ENCODE measurements at regions not wholly inside any gene's neighbourhood (a gene's known extent, or its start where the extent isn't known, plus 50 kb on each side); places are given as distances from the start of the nearest gene placed in this dataset.

GRCh38 chr12:123083661-123084571, 67.0 kb downstream of the PITPNM2 start:
- no peak for DNase-seq
- intact Hi-C loops (cut with DNase I) = no loop called here
- no peaks in the 10 kb centered on the region for H3K9me3 ChIP-seq
- no peak for TF ChIP-seq CTCF (IDR thresholded peaks at IDR 0.05)
- H3K27me3 ChIP-seq = no peaks in the 10 kb centered on the region
- ATAC-seq = no peak
- no peaks in the 10 kb centered on the region for H3K36me3 ChIP-seq
- no peak overlapping the region for H3K27ac ChIP-seq
- no peak overlapping the region for H3K4me3 ChIP-seq
- peaks cover 7% of the 10 kb centered on the region for H3K4me1 ChIP-seq

GRCh38 chr12:123080634-123081033, 70.3 kb downstream of the PITPNM2 start:
- Histone ChIP-seq H3K4me3 (no peak overlapping the region), H3K27ac (no peak overlapping the region), H3K27me3 (no peaks in the 10 kb centered on the region), H3K4me1 (peaks cover 19% of the 10 kb centered on the region), H3K36me3 (no peaks in the 10 kb centered on the region), H3K9me3 (no peaks in the 10 kb centered on the region)
- DNase-seq (no peak), ATAC-seq (no peak)
- intact Hi-C loops (cut with DNase I) = no loop called here
- no peak for TF ChIP-seq CTCF (IDR thresholded peaks at IDR 0.05)

GRCh38 chr12:123078531-123079155, 72.2 kb downstream of the PITPNM2 start:
- H3K4me1 ChIP-seq = peaks cover 15% of the 10 kb centered on the region
- ATAC-seq (no peak), DNase-seq (no peak)
- no peak overlapping the region for H3K4me3 ChIP-seq
- no peaks in the 10 kb centered on the region for H3K36me3 ChIP-seq
- intact Hi-C loops (cut with DNase I) = no loop called here
- H3K27ac ChIP-seq = no peak overlapping the region
- no peak for TF ChIP-seq CTCF (IDR thresholded peaks at IDR 0.05)
- H3K9me3 ChIP-seq = no peaks in the 10 kb centered on the region
- H3K27me3 ChIP-seq = no peaks in the 10 kb centered on the region

GRCh38 chr12:123078120-123078465, 72.8 kb downstream of the PITPNM2 start:
- no peak for TF ChIP-seq CTCF (IDR thresholded peaks at IDR 0.05)
- no peaks in the 10 kb centered on the region for H3K36me3 ChIP-seq
- H3K4me1 ChIP-seq = peaks cover 15% of the 10 kb centered on the region
- DNase-seq (no peak), ATAC-seq (no peak)
- no peaks in the 10 kb centered on the region for H3K27me3 ChIP-seq
- H3K4me3 ChIP-seq = no peak overlapping the region
- intact Hi-C loops (cut with DNase I) = no loop called here
- no peak overlapping the region for H3K27ac ChIP-seq
- no peaks in the 10 kb centered on the region for H3K9me3 ChIP-seq

- Histone ChIP-seq H3K4me3 (no peak overlapping the region), H3K27me3 (no peaks in the 10 kb centered on the region), H3K9me3 (no peaks in the 10 kb centered on the region), H3K27ac (no peak overlapping the region), H3K4me1 (peaks cover 15% of the 10 kb centered on the region), H3K36me3 (no peaks in the 10 kb centered on the region)
- intact Hi-C loops (cut with DNase I) = no loop called here
- TF ChIP-seq CTCF (IDR thresholded peaks at IDR 0.05) = no peak
- ATAC-seq (no peak), DNase-seq (no peak)
Observed at GRCh38 chr12:123077298-123078119, 73.4 kb downstream of the PITPNM2 start.

All from upper lobe of right lung (tissue), 1 donor.